ENCODE measurements at regions not wholly inside any gene's neighbourhood (a gene's known extent, or its start where the extent isn't known, plus 50 kb on each side); places are given as distances from the start of the nearest gene placed in this dataset.

GRCh38 chr14:96629558-96630222 is 127.5 kb downstream of the PAPOLA start:
- Mint-ChIP-seq H3K27me3 (ENCODE audit: low read depth) (peaks cover 1% of the 10 kb centered on the region), H3K27ac (no peak overlapping the region), H3K36me3 (ENCODE audit: insufficient read depth in 1 of 3, low read depth in 3 of 3) (no peaks in the 10 kb centered on the region), H3K4me1 (peaks cover 2 to 9% of the 10 kb centered on the region in 2 experiments; a peak in 3 of 4 replicates), H3K9me3 (no peaks in the 10 kb centered on the region; a peak in 2 of 5 replicates), H3K4me3 (no peak overlapping the region)
- Histone ChIP-seq H3K9ac (ENCODE audit: extremely low read depth, insufficient read length, low read length) (no peak overlapping the region), H2BK20ac (ENCODE audit: low read depth, low read length, poor library complexity, severe bottlenecking) (no peak overlapping the region), H3K4me2 (ENCODE audit: insufficient read depth, insufficient read length, low read length) (no peak overlapping the region), H2BK120ac (ENCODE audit: low read depth, low read length, poor library complexity, severe bottlenecking) (no peak overlapping the region), H3T11ph (ENCODE audit: low read length) (no peak overlapping the region), H3K27ac (ENCODE audit: insufficient read length, low read depth, low read length) (no peak overlapping the region), H4K20me1 (ENCODE audit: control insufficient read depth, insufficient read depth, insufficient read length) (no peaks in the 10 kb centered on the region), H4K91ac (ENCODE audit: insufficient read length, low read depth, low read length) (no peak overlapping the region), H2AK5ac (ENCODE audit: insufficient read length, low read length) (no peak overlapping the region), H3K56ac (ENCODE audit: insufficient read length, low read depth, low read length) (no peak overlapping the region), H3K4ac (ENCODE audit: low read depth, low read length) (no peak overlapping the region), H2BK5ac (ENCODE audit: insufficient read length, low read length) (no peak overlapping the region), H3K18ac (ENCODE audit: insufficient read length, low read depth, low read length) (no peak overlapping the region), H3K23me2 (ENCODE audit: insufficient read length, low read depth, low read length, poor library complexity, severe bottlenecking) (no peaks in the 10 kb centered on the region), H4K8ac (replicated peaks; ENCODE audit: insufficient read length, low read depth, low read length) (no peak overlapping the region), H4K5ac (ENCODE audit: insufficient read length, low read depth, low read length) (no peak overlapping the region), H3K79me1 (ENCODE audit: insufficient read depth, low read depth, low read length, poor library complexity, severe bottlenecking) (no peaks in the 10 kb centered on the region), H2AFZ (ENCODE audit: low read length) (no peak overlapping the region), H3K14ac (ENCODE audit: insufficient read depth, low read length) (no peak overlapping the region; the same call in 1 of the 2 replicates), H2BK15ac (ENCODE audit: low read depth, low read length) (no peak overlapping the region), H3K9me3 (ENCODE audit: control insufficient read depth, low read depth, low read length) (no peaks in the 10 kb centered on the region), H3K4me1 (ENCODE audit: insufficient read depth, low read length) (no peaks in the 10 kb centered on the region), H3K27me3 (ENCODE audit: insufficient read depth, low read length) (no peaks in the 10 kb centered on the region), H2BK12ac (ENCODE audit: insufficient read length, low read depth, low read length) (no peak overlapping the region), H3K23ac (ENCODE audit: insufficient read length, low read depth, low read length) (no peak overlapping the region), H3K79me2 (ENCODE audit: insufficient read depth, low read length) (no peaks in the 10 kb centered on the region)
- no peak for TF ChIP-seq CTCF (conservative IDR thresholded peaks at IDR 0.05)
- WGBS (ENCODE audit: extremely low coverage, insufficient read length, low lambda C conversion rate) = no CpG with 5 or more reads among the region's 4 CpGs
- peak; percentile 4 for DNase-seq

All from H9 (cell line).